ENCODE measurements at regions not wholly inside any gene's neighbourhood (a gene's known extent, or its start where the extent isn't known, plus 50 kb on each side); places are given as distances from the start of the nearest gene placed in this dataset.

GRCh38 chr4:181608181-181608580, 635.0 kb upstream of the TENM3 start:
- DNase-seq = no peak
- H3K9me3 ChIP-seq (ENCODE audit: low read length) = no peaks in the 10 kb centered on the region
- H4K20me1 ChIP-seq (ENCODE audit: insufficient read depth, low read depth, low read length) = no peaks in the 10 kb centered on the region
- no peak overlapping the region for H3K27ac ChIP-seq (ENCODE audit: low read length)
- no peaks in the 10 kb centered on the region for H3K36me3 ChIP-seq (ENCODE audit: insufficient read depth, low read length)
- no peaks in the 10 kb centered on the region for H3K4me1 ChIP-seq (ENCODE audit: low read length)
- H3K4me2 ChIP-seq (ENCODE audit: low read depth, low read length, poor library complexity, severe bottlenecking) = no peak overlapping the region
- H3K27me3 ChIP-seq (ENCODE audit: low read length) = no peaks in the 10 kb centered on the region
- H3K9me2 ChIP-seq (replicated peaks; ENCODE audit: insufficient read depth, low read length) = no peaks in the 10 kb centered on the region
- no peak overlapping the region for H2AFZ ChIP-seq (ENCODE audit: low read length)
- H3K4me3 ChIP-seq (ENCODE audit: low read length) = no peak overlapping the region
- H3K9ac ChIP-seq (ENCODE audit: low read length) = no peak overlapping the region
- no peaks in the 10 kb centered on the region for H3K79me2 ChIP-seq (ENCODE audit: low read length)

- H3K79me2 ChIP-seq (ENCODE audit: low read length) = no peaks in the 10 kb centered on the region
Measured at GRCh38 chr4:181611033-181611711, 632.0 kb upstream of the TENM3 start.

GRCh38 chr4:181611946-181612600, 631.1 kb upstream of the TENM3 start:
- no peaks in the 10 kb centered on the region for H3K27me3 ChIP-seq (ENCODE audit: low read length)
- H3K79me2 ChIP-seq (ENCODE audit: low read length) = no peaks in the 10 kb centered on the region
- no peak overlapping the region for H3K9ac ChIP-seq (ENCODE audit: low read length)
- H3K9me2 ChIP-seq (replicated peaks; ENCODE audit: insufficient read depth, low read length) = no peaks in the 10 kb centered on the region
- H3K36me3 ChIP-seq (ENCODE audit: insufficient read depth, low read length) = no peaks in the 10 kb centered on the region
- no peaks in the 10 kb centered on the region for H4K20me1 ChIP-seq (ENCODE audit: insufficient read depth, low read depth, low read length)
- no peak for DNase-seq
- H3K4me3 ChIP-seq (ENCODE audit: low read length) = no peak overlapping the region
- H3K27ac ChIP-seq (ENCODE audit: low read length) = no peak overlapping the region
- H3K4me2 ChIP-seq (ENCODE audit: low read depth, low read length, poor library complexity, severe bottlenecking) = no peak overlapping the region
- no peaks in the 10 kb centered on the region for H3K4me1 ChIP-seq (ENCODE audit: low read length)
- H2AFZ ChIP-seq (ENCODE audit: low read length) = no peak overlapping the region
- no peaks in the 10 kb centered on the region for H3K9me3 ChIP-seq (ENCODE audit: low read length)

More at GRCh38 chr4:181611033-181611711, 632.0 kb upstream of the TENM3 start:
- no peak overlapping the region for H3K4me2 ChIP-seq (ENCODE audit: low read depth, low read length, poor library complexity, severe bottlenecking)
- H3K9ac ChIP-seq (ENCODE audit: low read length) = no peak overlapping the region
- H3K27me3 ChIP-seq (ENCODE audit: low read length) = no peaks in the 10 kb centered on the region
- no peaks in the 10 kb centered on the region for H3K4me1 ChIP-seq (ENCODE audit: low read length)
- no peak overlapping the region for H3K27ac ChIP-seq (ENCODE audit: low read length)
- no peaks in the 10 kb centered on the region for H3K9me3 ChIP-seq (ENCODE audit: low read length)
- H3K9me2 ChIP-seq (replicated peaks; ENCODE audit: insufficient read depth, low read length) = no peaks in the 10 kb centered on the region
- no peak overlapping the region for H3K4me3 ChIP-seq (ENCODE audit: low read length)
- H3K36me3 ChIP-seq (ENCODE audit: insufficient read depth, low read length) = no peaks in the 10 kb centered on the region
- H4K20me1 ChIP-seq (ENCODE audit: insufficient read depth, low read depth, low read length) = no peaks in the 10 kb centered on the region
- DNase-seq = no peak
- no peak overlapping the region for H2AFZ ChIP-seq (ENCODE audit: low read length)

- H3K4me2 ChIP-seq (ENCODE audit: low read depth, low read length, poor library complexity, severe bottlenecking) = no peak overlapping the region
- no peaks in the 10 kb centered on the region for H3K27me3 ChIP-seq (ENCODE audit: low read length)
- H3K36me3 ChIP-seq (ENCODE audit: insufficient read depth, low read length) = no peaks in the 10 kb centered on the region
- H3K79me2 ChIP-seq (ENCODE audit: low read length) = no peaks in the 10 kb centered on the region
- H3K9me3 ChIP-seq (ENCODE audit: low read length) = no peaks in the 10 kb centered on the region
- no peak overlapping the region for H3K9ac ChIP-seq (ENCODE audit: low read length)
- no peak overlapping the region for H3K4me3 ChIP-seq (ENCODE audit: low read length)
- no peaks in the 10 kb centered on the region for H4K20me1 ChIP-seq (ENCODE audit: insufficient read depth, low read depth, low read length)
- no peaks in the 10 kb centered on the region for H3K9me2 ChIP-seq (replicated peaks; ENCODE audit: insufficient read depth, low read length)
- no peak overlapping the region for H2AFZ ChIP-seq (ENCODE audit: low read length)
- H3K27ac ChIP-seq (ENCODE audit: low read length) = no peak overlapping the region
- no peak for DNase-seq
- H3K4me1 ChIP-seq (ENCODE audit: low read length) = no peaks in the 10 kb centered on the region
Measured at GRCh38 chr4:181613200-181613599, 630.0 kb upstream of the TENM3 start.

- no peak for DNase-seq
- H2AFZ ChIP-seq (ENCODE audit: low read length) = no peak overlapping the region
- no peaks in the 10 kb centered on the region for H3K36me3 ChIP-seq (ENCODE audit: insufficient read depth, low read length)
- no peak overlapping the region for H3K4me3 ChIP-seq (ENCODE audit: low read length)
- no peak overlapping the region for H3K9ac ChIP-seq (ENCODE audit: low read length)
- H3K79me2 ChIP-seq (ENCODE audit: low read length) = no peaks in the 10 kb centered on the region
- H3K4me2 ChIP-seq (ENCODE audit: low read depth, low read length, poor library complexity, severe bottlenecking) = no peak overlapping the region
- H3K4me1 ChIP-seq (ENCODE audit: low read length) = no peaks in the 10 kb centered on the region
- H3K9me3 ChIP-seq (ENCODE audit: low read length) = no peaks in the 10 kb centered on the region
- no peaks in the 10 kb centered on the region for H4K20me1 ChIP-seq (ENCODE audit: insufficient read depth, low read depth, low read length)
- H3K27ac ChIP-seq (ENCODE audit: low read length) = no peak overlapping the region
- H3K9me2 ChIP-seq (replicated peaks; ENCODE audit: insufficient read depth, low read length) = no peaks in the 10 kb centered on the region
- H3K27me3 ChIP-seq (ENCODE audit: low read length) = no peaks in the 10 kb centered on the region
Measured at GRCh38 chr4:181618038-181618618, 625.1 kb upstream of the TENM3 start.

GRCh38 chr4:181618896-181619295, 624.3 kb upstream of the TENM3 start:
- Histone ChIP-seq H3K4me3 (ENCODE audit: low read length) (no peak overlapping the region), H3K27ac (ENCODE audit: low read length) (no peak overlapping the region), H3K9me2 (replicated peaks; ENCODE audit: insufficient read depth, low read length) (no peaks in the 10 kb centered on the region), H3K27me3 (ENCODE audit: low read length) (no peaks in the 10 kb centered on the region), H4K20me1 (ENCODE audit: insufficient read depth, low read depth, low read length) (no peaks in the 10 kb centered on the region), H2AFZ (ENCODE audit: low read length) (no peak overlapping the region), H3K79me2 (ENCODE audit: low read length) (no peaks in the 10 kb centered on the region), H3K36me3 (ENCODE audit: insufficient read depth, low read length) (no peaks in the 10 kb centered on the region), H3K9me3 (ENCODE audit: low read length) (no peaks in the 10 kb centered on the region), H3K4me2 (ENCODE audit: low read depth, low read length, poor library complexity, severe bottlenecking) (no peak overlapping the region), H3K9ac (ENCODE audit: low read length) (no peak overlapping the region), H3K4me1 (ENCODE audit: low read length) (no peaks in the 10 kb centered on the region)
- DNase-seq = no peak

GRCh38 chr4:181619651-181620050, 623.6 kb upstream of the TENM3 start:
- Histone ChIP-seq H3K27me3 (ENCODE audit: low read length) (no peaks in the 10 kb centered on the region), H3K27ac (ENCODE audit: low read length) (no peak overlapping the region), H3K79me2 (ENCODE audit: low read length) (no peaks in the 10 kb centered on the region), H2AFZ (ENCODE audit: low read length) (no peak overlapping the region), H3K9me2 (replicated peaks; ENCODE audit: insufficient read depth, low read length) (no peaks in the 10 kb centered on the region), H3K4me2 (ENCODE audit: low read depth, low read length, poor library complexity, severe bottlenecking) (no peak overlapping the region), H3K4me1 (ENCODE audit: low read length) (no peaks in the 10 kb centered on the region), H4K20me1 (ENCODE audit: insufficient read depth, low read depth, low read length) (no peaks in the 10 kb centered on the region), H3K4me3 (ENCODE audit: low read length) (no peak overlapping the region), H3K9me3 (ENCODE audit: low read length) (no peaks in the 10 kb centered on the region), H3K9ac (ENCODE audit: low read length) (no peak overlapping the region), H3K36me3 (ENCODE audit: insufficient read depth, low read length) (no peaks in the 10 kb centered on the region)
- DNase-seq = no peak

- H3K4me1 ChIP-seq (ENCODE audit: low read length) = no peaks in the 10 kb centered on the region
- H3K4me2 ChIP-seq (ENCODE audit: low read depth, low read length, poor library complexity, severe bottlenecking) = no peak overlapping the region
- no peak for DNase-seq
- no peaks in the 10 kb centered on the region for H3K9me3 ChIP-seq (ENCODE audit: low read length)
- H3K36me3 ChIP-seq (ENCODE audit: insufficient read depth, low read length) = no peaks in the 10 kb centered on the region
- H3K27me3 ChIP-seq (ENCODE audit: low read length) = no peaks in the 10 kb centered on the region
- no peak overlapping the region for H3K27ac ChIP-seq (ENCODE audit: low read length)
- no peak overlapping the region for H2AFZ ChIP-seq (ENCODE audit: low read length)
- H3K9me2 ChIP-seq (replicated peaks; ENCODE audit: insufficient read depth, low read length) = no peaks in the 10 kb centered on the region
- no peaks in the 10 kb centered on the region for H3K79me2 ChIP-seq (ENCODE audit: low read length)
- no peak overlapping the region for H3K9ac ChIP-seq (ENCODE audit: low read length)
- no peak overlapping the region for H3K4me3 ChIP-seq (ENCODE audit: low read length)
- H4K20me1 ChIP-seq (ENCODE audit: insufficient read depth, low read depth, low read length) = no peaks in the 10 kb centered on the region
Measured at GRCh38 chr4:181637186-181638105, 605.8 kb upstream of the TENM3 start.
